ENCODE measurements at regions not wholly inside any gene's neighbourhood (a gene's known extent, or its start where the extent isn't known, plus 50 kb on each side); places are given as distances from the start of the nearest gene placed in this dataset.

DNA sequence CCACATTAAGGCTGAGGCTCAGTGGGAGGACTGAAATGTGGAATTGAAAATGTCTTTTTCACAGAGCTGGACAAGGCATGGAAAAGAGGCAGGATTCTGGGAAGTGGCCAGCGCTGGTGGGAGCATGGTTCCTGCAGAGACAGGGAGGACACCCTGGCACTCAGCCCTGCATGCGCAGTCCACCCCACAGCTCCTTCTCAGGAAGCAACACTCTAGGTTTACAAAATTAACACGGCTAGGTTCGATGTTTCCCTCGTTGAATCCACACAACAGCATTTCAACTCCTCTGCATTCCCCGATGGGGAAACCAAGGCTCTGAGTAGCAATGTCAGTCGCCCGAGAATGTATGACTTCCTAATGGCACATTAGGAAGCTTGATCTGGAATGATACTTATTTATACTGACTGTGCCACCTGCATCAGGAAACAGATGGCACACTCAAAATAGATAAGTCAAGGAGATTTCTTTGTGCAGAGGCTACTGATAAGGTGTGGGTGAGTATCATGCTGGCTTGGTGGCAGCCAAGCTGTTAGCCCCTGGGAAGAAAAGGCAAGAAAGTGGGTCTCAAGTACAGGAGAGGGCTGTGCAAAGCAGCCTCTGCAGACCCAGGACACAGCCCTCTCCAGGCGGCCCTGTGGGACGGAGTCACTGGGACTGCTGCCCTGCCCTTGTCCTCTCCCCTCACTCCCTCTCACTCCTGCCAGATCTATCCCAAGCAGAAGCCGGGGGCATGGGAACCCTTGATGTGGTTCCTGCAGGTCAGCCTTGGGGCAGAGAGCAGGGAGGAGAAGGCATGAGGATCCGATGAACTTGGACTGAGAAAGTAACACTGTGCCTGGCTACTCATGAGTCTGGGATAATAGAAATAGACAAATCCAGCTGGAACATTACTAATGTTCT lies 158.4 kb upstream of the FHL2 start:
- DNase-seq (ENCODE audit: low spot score) (no peak), ATAC-seq (ENCODE audit: insufficient number of reproducible peaks, low FRiP score, low read depth) (no peak)
- H3K9me3 ChIP-seq = no peaks in the 10 kb centered on the region
- H3K4me1 ChIP-seq (ENCODE audit: control insufficient read depth in 1 of 2, low read depth in 2 of 2) = peaks cover 4 to 8% of the 10 kb centered on the region in 2 donors
- no peaks in the 10 kb centered on the region for H3K36me3 ChIP-seq
- TF ChIP-seq, protein P1, sequence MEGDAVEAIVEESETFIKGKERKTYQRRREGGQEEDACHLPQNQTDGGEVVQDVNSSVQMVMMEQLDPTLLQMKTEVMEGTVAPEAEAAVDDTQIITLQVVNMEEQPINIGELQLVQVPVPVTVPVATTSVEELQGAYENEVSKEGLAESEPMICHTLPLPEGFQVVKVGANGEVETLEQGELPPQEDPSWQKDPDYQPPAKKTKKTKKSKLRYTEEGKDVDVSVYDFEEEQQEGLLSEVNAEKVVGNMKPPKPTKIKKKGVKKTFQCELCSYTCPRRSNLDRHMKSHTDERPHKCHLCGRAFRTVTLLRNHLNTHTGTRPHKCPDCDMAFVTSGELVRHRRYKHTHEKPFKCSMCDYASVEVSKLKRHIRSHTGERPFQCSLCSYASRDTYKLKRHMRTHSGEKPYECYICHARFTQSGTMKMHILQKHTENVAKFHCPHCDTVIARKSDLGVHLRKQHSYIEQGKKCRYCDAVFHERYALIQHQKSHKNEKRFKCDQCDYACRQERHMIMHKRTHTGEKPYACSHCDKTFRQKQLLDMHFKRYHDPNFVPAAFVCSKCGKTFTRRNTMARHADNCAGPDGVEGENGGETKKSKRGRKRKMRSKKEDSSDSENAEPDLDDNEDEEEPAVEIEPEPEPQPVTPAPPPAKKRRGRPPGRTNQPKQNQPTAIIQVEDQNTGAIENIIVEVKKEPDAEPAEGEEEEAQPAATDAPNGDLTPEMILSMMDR (IDR thresholded peaks at IDR 0.05) = no peak
- no peak overlapping the region for H3K27ac ChIP-seq
- no peak overlapping the region for H3K4me3 ChIP-seq
- H3K27me3 ChIP-seq (replicated peaks; ENCODE audit: insufficient read depth) = no peaks in the 10 kb centered on the region

DNA sequence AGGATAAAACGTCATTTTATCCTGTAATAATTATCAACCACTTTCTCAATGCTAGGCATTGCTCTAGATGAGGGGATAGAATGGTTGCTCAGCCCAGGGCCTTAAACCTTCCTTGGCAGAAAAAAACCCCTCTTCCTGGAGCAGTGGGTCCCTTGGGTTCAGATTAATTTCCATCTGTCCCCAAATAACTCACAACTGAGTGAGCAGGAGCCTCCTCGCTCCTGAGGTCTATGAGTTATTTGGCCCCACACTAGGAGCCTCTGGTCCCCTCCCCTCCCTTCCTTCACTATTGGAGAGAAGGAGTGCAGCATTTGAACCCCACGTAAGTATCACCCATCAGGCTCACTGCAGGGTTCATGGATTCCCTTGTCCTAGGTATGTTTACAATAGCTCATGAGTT lies 157.5 kb upstream of the FHL2 start:
- H3K36me3 ChIP-seq = no peaks in the 10 kb centered on the region
- TF ChIP-seq, protein P1 (IDR thresholded peaks at IDR 0.05) = no peak
- H3K4me3 ChIP-seq = no peak overlapping the region
- no peaks in the 10 kb centered on the region for H3K27me3 ChIP-seq (replicated peaks; ENCODE audit: insufficient read depth)
- no peak overlapping the region for H3K27ac ChIP-seq
- H3K9me3 ChIP-seq = no peaks in the 10 kb centered on the region
- no peak for DNase-seq (ENCODE audit: low spot score)
- H3K4me1 ChIP-seq (ENCODE audit: control insufficient read depth in 1 of 2, low read depth in 2 of 2) = peaks cover 4 to 8% of the 10 kb centered on the region in 2 donors
- ATAC-seq (ENCODE audit: insufficient number of reproducible peaks, low FRiP score, low read depth) = no peak

DNA sequence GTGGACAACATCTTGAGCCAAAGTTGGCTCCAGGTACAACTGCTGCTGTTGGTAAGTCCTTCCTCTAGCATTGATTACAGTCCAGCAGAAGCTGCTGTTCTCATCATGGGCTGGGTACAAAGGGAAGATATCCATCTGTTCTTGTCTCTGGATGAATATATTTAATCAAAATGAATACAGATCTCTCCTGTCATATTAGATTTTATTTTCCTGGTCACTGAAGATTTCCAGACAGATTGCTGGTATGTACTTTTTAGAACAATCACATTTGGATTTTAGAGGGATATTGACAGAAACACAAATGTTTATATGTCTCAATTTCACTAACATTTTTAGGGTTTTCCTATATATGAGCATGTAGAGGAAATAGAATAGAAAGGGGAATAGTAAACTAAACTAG lies 155.4 kb upstream of the FHL2 start:
- no peaks in the 10 kb centered on the region for H3K9me3 ChIP-seq
- H3K36me3 ChIP-seq = no peaks in the 10 kb centered on the region
- TF ChIP-seq, protein P1 (IDR thresholded peaks at IDR 0.05) = no peak
- H3K27me3 ChIP-seq (replicated peaks; ENCODE audit: insufficient read depth) = no peaks in the 10 kb centered on the region
- H3K4me3 ChIP-seq = no peak overlapping the region
- ATAC-seq (ENCODE audit: insufficient number of reproducible peaks, low FRiP score, low read depth) (no peak), DNase-seq (ENCODE audit: low spot score) (no peak)
- no peak overlapping the region for H3K27ac ChIP-seq
- peaks cover 4 to 8% of the 10 kb centered on the region in 2 donors for H3K4me1 ChIP-seq (ENCODE audit: control insufficient read depth in 1 of 2, low read depth in 2 of 2)

DNA sequence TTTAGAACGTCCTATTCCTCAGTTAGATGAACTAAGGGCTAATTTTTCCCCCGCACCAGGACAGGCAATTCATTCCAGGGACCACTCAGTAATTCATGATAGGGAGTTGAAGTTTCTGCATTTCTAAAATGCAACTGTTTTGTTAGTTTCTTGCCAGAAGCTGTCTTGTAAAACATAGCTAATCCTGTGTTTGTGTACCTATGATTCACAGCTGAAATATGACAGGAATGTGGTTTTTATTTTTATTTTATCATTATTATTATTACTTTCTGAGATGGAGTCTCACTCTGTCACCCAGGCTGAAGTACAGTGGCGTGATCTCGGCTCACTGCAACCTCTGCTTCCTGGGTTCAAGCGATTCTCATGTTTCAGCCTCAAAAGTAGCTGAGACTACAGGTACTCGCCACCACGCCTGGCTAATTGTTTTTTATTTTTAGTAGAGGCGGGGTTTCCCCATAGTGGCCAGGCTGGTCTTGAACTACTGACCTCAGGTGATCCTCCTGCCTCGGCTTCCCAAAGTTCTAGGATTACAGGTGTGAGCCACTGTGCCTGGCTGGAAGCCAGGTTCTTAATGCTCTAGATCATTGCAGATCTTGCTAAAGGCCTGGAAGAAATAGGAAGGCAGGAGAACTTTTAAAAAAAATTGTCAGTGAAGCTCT lies 154.8 kb upstream of the FHL2 start:
- ATAC-seq (ENCODE audit: insufficient number of reproducible peaks, low FRiP score, low read depth) (no peak), DNase-seq (ENCODE audit: low spot score) (no peak)
- no peaks in the 10 kb centered on the region for H3K9me3 ChIP-seq
- H3K27me3 ChIP-seq (replicated peaks; ENCODE audit: insufficient read depth) = no peaks in the 10 kb centered on the region
- peaks cover 4 to 8% of the 10 kb centered on the region in 2 donors for H3K4me1 ChIP-seq (ENCODE audit: control insufficient read depth in 1 of 2, low read depth in 2 of 2)
- TF ChIP-seq, protein P1 (IDR thresholded peaks at IDR 0.05) = no peak
- no peaks in the 10 kb centered on the region for H3K36me3 ChIP-seq
- H3K4me3 ChIP-seq = no peak overlapping the region
- no peak overlapping the region for H3K27ac ChIP-seq

DNA sequence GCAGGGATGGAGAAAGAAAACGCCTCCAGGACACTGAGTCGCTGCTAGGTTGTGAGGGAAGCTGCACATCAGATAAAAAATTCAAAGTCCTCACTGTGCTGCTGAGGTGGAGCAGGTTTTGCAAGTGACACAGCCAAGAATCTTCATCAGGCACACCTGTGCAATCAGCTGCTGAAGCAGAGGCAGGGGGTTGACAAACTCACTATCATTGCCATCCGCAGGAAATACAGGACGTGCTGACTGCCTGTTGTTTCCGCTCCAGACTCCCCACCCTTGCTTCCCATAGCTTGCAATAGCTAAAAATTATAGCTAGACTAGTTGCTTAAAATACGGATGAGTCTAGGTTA lies 147.8 kb upstream of the FHL2 start:
- TF ChIP-seq, protein P1 (IDR thresholded peaks at IDR 0.05) = no peak
- Histone ChIP-seq H3K9me3 (no peaks in the 10 kb centered on the region), H3K27ac (no peak overlapping the region), H3K4me3 (no peak overlapping the region), H3K36me3 (no peaks in the 10 kb centered on the region), H3K27me3 (replicated peaks; ENCODE audit: insufficient read depth) (no peaks in the 10 kb centered on the region), H3K4me1 (ENCODE audit: control insufficient read depth in 1 of 2, low read depth in 2 of 2) (no peaks in the 10 kb centered on the region)
- ATAC-seq (ENCODE audit: insufficient number of reproducible peaks, low FRiP score, low read depth) = no peak
- no peak for DNase-seq (ENCODE audit: low spot score)
